OCI-LY7 (cell line): ENCODE measurements at regions not wholly inside any gene's neighbourhood (a gene's known extent, or its start where the extent isn't known, plus 50 kb on each side); places are given as distances from the start of the nearest gene placed in this dataset.

ENCODE experiments used
- EZH2phosphoT487 ChIP-seq: fragments of 200-600 bp; sonication (generic); IDR thresholded peaks from 2 replicates; pipeline ENCODE4 v1.6.1; 2018; ENCODE audit warnings: low read depth, borderline replicate concordance, mild to moderate bottlenecking, mixed run types, antibody characterized with exemption, low read length, moderate library complexity, mixed read lengths
- TF ChIP-seq, protein P1 (sequence below): fragments of 200-600 bp; sonication (generic); conservative IDR thresholded peaks from 2 replicates; pipeline ENCODE4 v1.5.1; 2014; ENCODE audit warnings: mild to moderate bottlenecking, antibody characterized with exemption, low read length, moderate library complexity, mixed read lengths

- TF ChIP-seq, protein P1, sequence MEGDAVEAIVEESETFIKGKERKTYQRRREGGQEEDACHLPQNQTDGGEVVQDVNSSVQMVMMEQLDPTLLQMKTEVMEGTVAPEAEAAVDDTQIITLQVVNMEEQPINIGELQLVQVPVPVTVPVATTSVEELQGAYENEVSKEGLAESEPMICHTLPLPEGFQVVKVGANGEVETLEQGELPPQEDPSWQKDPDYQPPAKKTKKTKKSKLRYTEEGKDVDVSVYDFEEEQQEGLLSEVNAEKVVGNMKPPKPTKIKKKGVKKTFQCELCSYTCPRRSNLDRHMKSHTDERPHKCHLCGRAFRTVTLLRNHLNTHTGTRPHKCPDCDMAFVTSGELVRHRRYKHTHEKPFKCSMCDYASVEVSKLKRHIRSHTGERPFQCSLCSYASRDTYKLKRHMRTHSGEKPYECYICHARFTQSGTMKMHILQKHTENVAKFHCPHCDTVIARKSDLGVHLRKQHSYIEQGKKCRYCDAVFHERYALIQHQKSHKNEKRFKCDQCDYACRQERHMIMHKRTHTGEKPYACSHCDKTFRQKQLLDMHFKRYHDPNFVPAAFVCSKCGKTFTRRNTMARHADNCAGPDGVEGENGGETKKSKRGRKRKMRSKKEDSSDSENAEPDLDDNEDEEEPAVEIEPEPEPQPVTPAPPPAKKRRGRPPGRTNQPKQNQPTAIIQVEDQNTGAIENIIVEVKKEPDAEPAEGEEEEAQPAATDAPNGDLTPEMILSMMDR = no peak
- TF ChIP-seq EZH2phosphoT487 = no peak
Measured at GRCh38 chr3:145737952-145738351, 423.0 kb downstream of the PLOD2 start.
